AG04449 (cell line): ENCODE measurements at regions not wholly inside any gene's neighbourhood (a gene's known extent, or its start where the extent isn't known, plus 50 kb on each side); places are given as distances from the start of the nearest gene placed in this dataset.

Experiments
- CTCF ChIA-PET: fragments of 350-600 bp; formaldehyde crosslinking; extraction: SDS; loops from one replicate; lab custom pipeline; 2021; ENCODE audit warnings: antibody characterized with exemption; lab: Yijun Ruan, JAX
- POLR2A ChIA-PET: fragments of 400-600, 350-600 bp; formaldehyde crosslinking; extraction: SDS; loops from one replicate; lab custom pipeline; 2020; ENCODE audit warnings: antibody characterized with exemption, inconsistent platforms; lab: Yijun Ruan, JAX
- DNase-seq: peaks from one replicate; pipeline ENCODE4 v3.0.0-alpha.2; 2010; ENCODE audit warnings: low read depth, low spot score
- H3K4me3 ChIP-seq: 2 replicates; pipeline ENCODE4 v1.5.1; 2011; ENCODE audit warnings: low read depth, mild to moderate bottlenecking, control low read depth, low read length
- TF ChIP-seq, protein P1 (sequence below): IDR thresholded peaks from one replicate; pipeline ENCODE4 v1.5.1; 2011; ENCODE audit warnings: mild to moderate bottlenecking, moderate library complexity, low read length, control low read depth, inconsistent platforms; ENCODE audit not compliant: insufficient read depth; ENCODE audit errors: missing control alignments

DNA sequence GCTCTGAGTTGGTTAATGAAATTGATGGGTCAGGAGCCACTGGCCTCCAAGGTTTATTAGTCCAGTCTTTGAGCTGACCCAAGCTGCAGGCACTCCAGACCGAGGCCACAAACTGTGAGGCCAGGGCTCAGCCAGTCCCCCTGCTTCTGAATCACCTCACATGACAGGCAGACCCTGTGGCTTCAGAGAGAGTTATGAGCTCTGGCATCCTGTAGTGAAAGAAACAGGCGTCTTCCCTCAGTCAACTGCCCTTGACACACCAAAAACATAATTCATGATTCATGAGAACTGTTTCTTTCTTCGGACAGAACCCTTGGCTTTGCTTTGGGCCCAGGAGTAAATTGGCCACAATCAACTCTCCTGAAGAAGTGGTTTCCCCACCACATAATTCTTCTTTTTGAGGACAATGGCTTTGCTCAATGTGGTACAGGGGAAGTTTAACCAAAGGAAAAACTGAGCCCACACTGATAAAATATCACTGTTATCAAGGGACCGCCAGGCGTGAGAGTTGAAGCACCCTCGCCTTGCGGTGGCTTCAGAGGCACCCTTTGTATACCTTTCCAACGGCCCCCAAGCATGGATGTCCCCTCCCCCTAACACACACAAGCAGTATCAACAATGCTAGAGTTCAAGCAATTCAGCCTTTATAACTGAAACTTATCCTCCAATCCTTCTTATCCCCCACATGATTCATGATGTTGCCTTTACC is 226.9 kb downstream of the CYRIA start:
- ChIA-PET POLR2A (no interaction called here), CTCF (no interaction called here)
- TF ChIP-seq, protein P1, sequence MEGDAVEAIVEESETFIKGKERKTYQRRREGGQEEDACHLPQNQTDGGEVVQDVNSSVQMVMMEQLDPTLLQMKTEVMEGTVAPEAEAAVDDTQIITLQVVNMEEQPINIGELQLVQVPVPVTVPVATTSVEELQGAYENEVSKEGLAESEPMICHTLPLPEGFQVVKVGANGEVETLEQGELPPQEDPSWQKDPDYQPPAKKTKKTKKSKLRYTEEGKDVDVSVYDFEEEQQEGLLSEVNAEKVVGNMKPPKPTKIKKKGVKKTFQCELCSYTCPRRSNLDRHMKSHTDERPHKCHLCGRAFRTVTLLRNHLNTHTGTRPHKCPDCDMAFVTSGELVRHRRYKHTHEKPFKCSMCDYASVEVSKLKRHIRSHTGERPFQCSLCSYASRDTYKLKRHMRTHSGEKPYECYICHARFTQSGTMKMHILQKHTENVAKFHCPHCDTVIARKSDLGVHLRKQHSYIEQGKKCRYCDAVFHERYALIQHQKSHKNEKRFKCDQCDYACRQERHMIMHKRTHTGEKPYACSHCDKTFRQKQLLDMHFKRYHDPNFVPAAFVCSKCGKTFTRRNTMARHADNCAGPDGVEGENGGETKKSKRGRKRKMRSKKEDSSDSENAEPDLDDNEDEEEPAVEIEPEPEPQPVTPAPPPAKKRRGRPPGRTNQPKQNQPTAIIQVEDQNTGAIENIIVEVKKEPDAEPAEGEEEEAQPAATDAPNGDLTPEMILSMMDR, result no peak
- no peak overlapping the region for H3K4me3 ChIP-seq
- DNase-seq, result no peak

DNA sequence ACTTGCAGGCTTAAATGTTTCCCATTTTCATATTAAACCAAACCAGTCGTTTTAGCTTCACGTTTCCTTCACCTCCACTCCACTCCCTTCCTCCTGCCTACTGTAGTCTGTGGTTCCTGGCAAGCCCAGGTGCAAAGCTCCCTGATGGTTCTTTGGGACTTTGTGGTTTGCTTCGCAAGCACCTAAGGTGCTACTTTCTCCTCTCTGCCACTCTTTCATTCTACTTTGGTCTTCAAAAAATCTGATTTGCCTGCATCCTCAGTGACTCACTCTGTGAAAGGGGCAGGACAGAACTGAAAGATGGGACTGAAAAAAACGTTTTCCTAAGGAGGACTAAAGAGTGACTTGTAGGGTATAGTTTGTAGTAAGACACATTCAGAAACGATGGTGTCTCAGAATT is 228.4 kb downstream of the CYRIA start:
- no peak for DNase-seq
- TF ChIP-seq, protein P1, result no peak
- H3K4me3 ChIP-seq, result no peak overlapping the region
- CTCF ChIA-PET, result no interaction called here
- POLR2A ChIA-PET, result no interaction called here

DNA sequence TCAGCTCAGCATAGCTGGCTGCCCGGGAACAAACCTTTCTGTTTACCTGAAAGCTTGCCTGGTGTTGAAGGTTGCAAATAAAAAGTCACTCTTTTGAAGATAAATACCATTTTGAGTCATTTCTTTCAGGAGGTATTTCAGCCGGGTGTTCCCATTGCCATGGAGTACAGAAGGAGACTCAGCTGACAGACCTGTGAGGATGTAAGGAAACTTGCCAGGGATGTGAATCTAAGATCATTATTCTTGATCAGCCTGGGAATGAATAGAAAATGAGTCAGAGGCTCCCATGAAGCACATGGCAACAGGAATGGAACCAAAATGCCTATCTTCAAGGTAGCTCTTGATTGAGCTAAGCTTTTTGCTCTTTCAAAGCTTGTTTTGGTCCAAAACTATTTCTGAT is 231.2 kb downstream of the CYRIA start:
- no peak for DNase-seq
- POLR2A ChIA-PET, result no interaction called here
- TF ChIP-seq, protein P1, result no peak
- H3K4me3 ChIP-seq, result no peak overlapping the region
- CTCF ChIA-PET, result no interaction called here

DNA sequence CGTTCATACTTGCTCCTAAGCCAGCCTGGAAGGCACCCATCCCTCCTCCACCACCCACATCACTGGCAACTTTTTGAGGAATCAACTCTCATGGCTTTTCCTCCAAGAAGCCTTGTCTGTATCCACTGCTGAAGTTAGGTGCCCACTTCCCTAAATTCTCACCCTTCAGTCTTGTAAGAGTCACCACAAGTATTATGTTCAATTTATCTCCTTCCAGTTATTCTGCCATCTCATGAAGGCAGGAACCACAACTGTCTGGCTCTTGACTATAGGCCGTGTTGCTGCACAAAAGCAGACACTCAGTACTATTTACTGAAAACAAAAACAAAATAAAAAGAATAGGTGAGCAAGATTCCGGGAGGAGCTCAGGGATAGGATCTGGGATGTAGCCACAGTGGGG is 234.8 kb downstream of the CYRIA start:
- TF ChIP-seq, protein P1, result no peak
- DNase-seq, result no peak
- CTCF ChIA-PET, result no interaction called here
- H3K4me3 ChIP-seq, result no peak overlapping the region
- POLR2A ChIA-PET, result no interaction called here

DNA sequence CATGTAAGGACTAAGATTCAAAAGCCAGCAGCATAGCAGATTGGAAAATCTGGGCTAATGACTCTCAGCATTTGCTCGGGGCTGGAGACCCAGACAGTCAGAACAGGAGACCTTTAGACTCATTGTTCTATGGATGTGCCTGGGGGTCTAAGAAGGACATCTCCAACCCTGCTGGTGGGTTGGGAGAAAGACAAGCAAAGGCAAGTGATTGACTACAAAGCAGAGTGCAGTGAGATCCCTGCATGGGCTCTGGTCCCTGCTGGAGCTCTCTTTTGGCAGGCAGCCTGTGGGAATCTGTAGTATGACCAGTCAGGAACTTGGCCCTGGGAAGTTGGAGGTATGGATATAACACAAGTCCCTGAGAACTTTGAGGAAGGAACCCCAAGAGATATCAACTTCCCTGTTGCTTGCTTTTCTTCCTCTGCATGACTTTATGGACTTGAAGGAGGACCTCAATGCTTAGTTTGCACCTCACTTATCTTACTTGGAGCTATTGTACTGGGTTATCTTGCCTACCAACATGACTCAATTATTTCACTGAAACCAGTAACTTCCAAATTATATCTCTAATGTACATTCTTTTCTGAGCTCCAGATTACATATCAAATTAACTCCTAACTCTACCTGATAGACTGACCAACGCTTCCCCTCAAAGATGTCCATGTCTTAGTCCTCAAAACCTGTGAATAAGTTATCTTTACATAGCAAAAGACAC is 236.0 kb downstream of the CYRIA start:
- CTCF ChIA-PET, result no interaction called here
- POLR2A ChIA-PET, result no interaction called here

DNA sequence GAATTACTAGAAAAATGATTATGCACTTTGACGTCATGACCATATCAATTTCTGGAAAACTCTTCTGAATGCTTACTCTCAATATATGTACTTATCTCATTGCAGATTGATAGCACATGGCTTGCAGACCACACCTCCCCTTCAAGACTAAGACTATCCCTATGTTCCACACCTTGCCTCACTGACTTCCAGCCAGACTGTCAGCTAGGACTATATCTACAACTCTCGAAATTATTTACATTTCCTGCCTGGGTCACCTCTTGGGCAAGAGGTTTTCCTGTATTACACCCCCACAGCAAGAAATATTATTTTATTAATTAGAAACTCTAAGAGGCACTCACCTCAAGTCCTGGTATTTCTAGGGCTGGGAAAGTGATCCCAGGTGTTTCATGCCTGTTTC is 236.6 kb downstream of the CYRIA start:
- ChIA-PET CTCF (no interaction called here), POLR2A (no interaction called here)
- TF ChIP-seq, protein P1, result no peak
- H3K4me3 ChIP-seq, result no peak overlapping the region
- no peak for DNase-seq

More for the DNA sequence above, 236.0 kb downstream of the CYRIA start:
- H3K4me3 ChIP-seq, result no peak overlapping the region
- no peak for DNase-seq
- TF ChIP-seq, protein P1, result no peak
